ENCODE measurements at regions not wholly inside any gene's neighbourhood (a gene's known extent, or its start where the extent isn't known, plus 50 kb on each side); places are given as distances from the start of the nearest gene placed in this dataset.

- TF ChIP-seq, protein P1, sequence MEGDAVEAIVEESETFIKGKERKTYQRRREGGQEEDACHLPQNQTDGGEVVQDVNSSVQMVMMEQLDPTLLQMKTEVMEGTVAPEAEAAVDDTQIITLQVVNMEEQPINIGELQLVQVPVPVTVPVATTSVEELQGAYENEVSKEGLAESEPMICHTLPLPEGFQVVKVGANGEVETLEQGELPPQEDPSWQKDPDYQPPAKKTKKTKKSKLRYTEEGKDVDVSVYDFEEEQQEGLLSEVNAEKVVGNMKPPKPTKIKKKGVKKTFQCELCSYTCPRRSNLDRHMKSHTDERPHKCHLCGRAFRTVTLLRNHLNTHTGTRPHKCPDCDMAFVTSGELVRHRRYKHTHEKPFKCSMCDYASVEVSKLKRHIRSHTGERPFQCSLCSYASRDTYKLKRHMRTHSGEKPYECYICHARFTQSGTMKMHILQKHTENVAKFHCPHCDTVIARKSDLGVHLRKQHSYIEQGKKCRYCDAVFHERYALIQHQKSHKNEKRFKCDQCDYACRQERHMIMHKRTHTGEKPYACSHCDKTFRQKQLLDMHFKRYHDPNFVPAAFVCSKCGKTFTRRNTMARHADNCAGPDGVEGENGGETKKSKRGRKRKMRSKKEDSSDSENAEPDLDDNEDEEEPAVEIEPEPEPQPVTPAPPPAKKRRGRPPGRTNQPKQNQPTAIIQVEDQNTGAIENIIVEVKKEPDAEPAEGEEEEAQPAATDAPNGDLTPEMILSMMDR (conservative IDR thresholded peaks at IDR 0.05): no peak
- no peak for TF ChIP-seq EZH2 (IDR thresholded peaks at IDR 0.05; ENCODE audit: low read depth)
- Histone ChIP-seq H3K27ac (no peak overlapping the region), H3K27me3 (ENCODE audit: insufficient read depth, low read depth) (no peaks in the 10 kb centered on the region), H3K4me2 (no peak overlapping the region), H3K36me3 (ENCODE audit: low read depth) (no peaks in the 10 kb centered on the region), H3K4me1 (replicated peaks; ENCODE audit: insufficient read depth) (no peaks in the 10 kb centered on the region), H2AFZ (no peak overlapping the region), H3K9me3 (ENCODE audit: insufficient read depth, low read depth) (no peaks in the 10 kb centered on the region), H3K9me2 (ENCODE audit: insufficient read depth) (no peaks in the 10 kb centered on the region), H3K79me2 (ENCODE audit: low read depth) (no peaks in the 10 kb centered on the region), H4K20me1 (ENCODE audit: insufficient read depth) (no peaks in the 10 kb centered on the region; the same call in 1 of the 2 replicates), H3K4me3 (no peak overlapping the region), H3F3A (ENCODE audit: insufficient read depth, low read depth) (no peaks in the 10 kb centered on the region)
- ChIA-PET CTCF (no interaction called here), POLR2A (ENCODE audit: unreplicated experiment) (no interaction called here)
- BruUV-seq (replicated peaks): no TSS peak
- intact Hi-C loops (cut with micrococcal nuclease; ENCODE audit: unreplicated experiment): no loop called here
- no peak for DNase-seq
Measured at GRCh38 chr13:76148926-76149325, 512.8 kb downstream of the LMO7 start.

DNA sequence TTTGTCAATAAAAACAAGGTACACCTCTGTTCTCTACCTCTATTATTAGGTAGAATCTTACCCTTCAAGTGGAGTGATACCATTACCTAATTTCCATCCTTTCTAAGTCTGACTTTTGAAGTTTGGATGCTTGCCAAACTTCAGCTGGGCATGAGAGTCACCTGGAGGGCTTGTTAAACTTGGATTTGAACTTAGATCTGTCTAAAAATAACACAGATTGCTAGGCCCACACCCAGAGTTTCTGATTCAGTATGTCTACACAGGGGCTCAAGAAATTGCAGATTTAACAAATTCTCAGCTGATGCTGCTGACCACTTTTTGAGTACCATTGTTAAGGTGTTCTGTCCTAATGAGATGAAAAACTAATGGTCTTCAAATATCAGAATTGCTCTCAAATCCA is 512.2 kb downstream of the LMO7 start:
- Histone ChIP-seq H4K20me1 (ENCODE audit: insufficient read depth) (no peaks in the 10 kb centered on the region; the same call in 1 of the 2 replicates), H2AFZ (no peak overlapping the region), H3K79me2 (ENCODE audit: low read depth) (no peaks in the 10 kb centered on the region), H3K9me2 (ENCODE audit: insufficient read depth) (no peaks in the 10 kb centered on the region), H3K27me3 (ENCODE audit: insufficient read depth, low read depth) (no peaks in the 10 kb centered on the region), H3K9me3 (ENCODE audit: insufficient read depth, low read depth) (no peaks in the 10 kb centered on the region), H3F3A (ENCODE audit: insufficient read depth, low read depth) (no peaks in the 10 kb centered on the region), H3K36me3 (ENCODE audit: low read depth) (no peaks in the 10 kb centered on the region), H3K4me2 (no peak overlapping the region), H3K27ac (no peak overlapping the region), H3K4me1 (replicated peaks; ENCODE audit: insufficient read depth) (no peaks in the 10 kb centered on the region), H3K4me3 (no peak overlapping the region)
- intact Hi-C loops (cut with micrococcal nuclease; ENCODE audit: unreplicated experiment): no loop called here
- no peak for DNase-seq
- CTCF ChIA-PET: no interaction called here
- no TSS peak for BruUV-seq (replicated peaks)
- TF ChIP-seq EZH2 (IDR thresholded peaks at IDR 0.05; ENCODE audit: low read depth): no peak
- TF ChIP-seq, protein P1 (conservative IDR thresholded peaks at IDR 0.05): no peak
- POLR2A ChIA-PET (ENCODE audit: unreplicated experiment): no interaction called here

GRCh38 chr13:76132532-76132931 is 496.4 kb downstream of the LMO7 start:
- Histone ChIP-seq H3F3A (ENCODE audit: insufficient read depth, low read depth) (no peaks in the 10 kb centered on the region), H3K36me3 (ENCODE audit: low read depth) (no peaks in the 10 kb centered on the region), H3K27me3 (ENCODE audit: insufficient read depth, low read depth) (no peaks in the 10 kb centered on the region), H2AFZ (no peak overlapping the region), H3K4me1 (replicated peaks; ENCODE audit: insufficient read depth) (no peaks in the 10 kb centered on the region), H3K4me3 (no peak overlapping the region), H4K20me1 (ENCODE audit: insufficient read depth) (no peaks in the 10 kb centered on the region), H3K4me2 (no peak overlapping the region), H3K9me3 (ENCODE audit: insufficient read depth, low read depth) (no peaks in the 10 kb centered on the region), H3K27ac (no peak overlapping the region), H3K79me2 (ENCODE audit: low read depth) (no peaks in the 10 kb centered on the region), H3K9me2 (ENCODE audit: insufficient read depth) (no peaks in the 10 kb centered on the region)
- ChIA-PET POLR2A (ENCODE audit: unreplicated experiment) (no interaction called here), CTCF (no interaction called here)
- BruUV-seq (replicated peaks): no TSS peak
- DNase-seq: no peak
- intact Hi-C loops (cut with micrococcal nuclease; ENCODE audit: unreplicated experiment): no loop called here
- TF ChIP-seq EZH2 (IDR thresholded peaks at IDR 0.05; ENCODE audit: low read depth): no peak
- TF ChIP-seq, protein P1 (conservative IDR thresholded peaks at IDR 0.05): no peak
